ENCODE measurements at regions not wholly inside any gene's neighbourhood (a gene's known extent, or its start where the extent isn't known, plus 50 kb on each side); places are given as distances from the start of the nearest gene placed in this dataset.

DNA sequence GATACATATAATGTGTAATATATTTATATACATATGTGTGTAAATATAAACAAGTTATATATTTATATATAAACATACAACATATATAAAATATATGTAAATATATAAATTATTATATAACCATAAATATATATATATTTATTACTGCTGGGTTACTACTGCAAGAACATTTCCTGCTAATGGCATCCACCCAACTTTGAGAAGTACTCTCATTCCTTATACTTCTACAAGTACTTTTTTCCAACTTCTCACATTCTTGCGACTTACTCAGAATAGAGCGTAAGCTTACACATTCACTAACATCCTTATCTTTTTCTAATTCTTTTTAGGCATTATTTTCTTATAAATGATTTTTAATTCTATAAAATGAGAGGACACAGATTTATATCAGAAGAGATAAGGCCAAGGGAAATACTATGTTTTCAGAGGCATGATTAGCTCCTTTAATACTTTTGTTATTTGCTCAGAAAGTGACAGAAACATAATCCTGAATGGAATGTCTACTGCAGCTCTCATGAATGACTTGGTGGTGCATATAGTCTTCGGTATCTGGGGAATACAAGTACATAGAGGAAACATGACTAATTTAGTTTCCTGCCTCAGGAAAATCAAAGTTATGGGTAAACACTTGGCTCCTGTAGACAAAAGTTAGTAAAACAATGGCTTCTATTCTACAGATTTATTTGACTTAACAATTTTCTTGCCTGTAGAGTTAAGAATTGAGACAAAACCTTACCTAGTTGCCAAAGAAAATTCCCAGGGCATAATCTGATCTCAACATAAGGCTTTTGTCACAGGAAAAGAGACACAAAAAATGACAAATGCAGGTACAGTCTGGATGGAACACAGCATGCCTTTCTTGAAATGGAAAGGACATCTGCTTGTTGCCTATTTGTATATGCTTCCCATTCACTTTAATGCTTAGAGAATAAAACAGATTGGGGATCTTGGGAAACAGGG, 453.9 kb downstream of the SQOR start:
- TF ChIP-seq, protein P1, sequence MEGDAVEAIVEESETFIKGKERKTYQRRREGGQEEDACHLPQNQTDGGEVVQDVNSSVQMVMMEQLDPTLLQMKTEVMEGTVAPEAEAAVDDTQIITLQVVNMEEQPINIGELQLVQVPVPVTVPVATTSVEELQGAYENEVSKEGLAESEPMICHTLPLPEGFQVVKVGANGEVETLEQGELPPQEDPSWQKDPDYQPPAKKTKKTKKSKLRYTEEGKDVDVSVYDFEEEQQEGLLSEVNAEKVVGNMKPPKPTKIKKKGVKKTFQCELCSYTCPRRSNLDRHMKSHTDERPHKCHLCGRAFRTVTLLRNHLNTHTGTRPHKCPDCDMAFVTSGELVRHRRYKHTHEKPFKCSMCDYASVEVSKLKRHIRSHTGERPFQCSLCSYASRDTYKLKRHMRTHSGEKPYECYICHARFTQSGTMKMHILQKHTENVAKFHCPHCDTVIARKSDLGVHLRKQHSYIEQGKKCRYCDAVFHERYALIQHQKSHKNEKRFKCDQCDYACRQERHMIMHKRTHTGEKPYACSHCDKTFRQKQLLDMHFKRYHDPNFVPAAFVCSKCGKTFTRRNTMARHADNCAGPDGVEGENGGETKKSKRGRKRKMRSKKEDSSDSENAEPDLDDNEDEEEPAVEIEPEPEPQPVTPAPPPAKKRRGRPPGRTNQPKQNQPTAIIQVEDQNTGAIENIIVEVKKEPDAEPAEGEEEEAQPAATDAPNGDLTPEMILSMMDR (conservative IDR thresholded peaks at IDR 0.05 in 1 of 2, IDR thresholded peaks at IDR 0.05 in 1 of 2; ENCODE audit: extremely low read depth in 1 of 2, insufficient read depth in 1 of 2, low read depth in 1 of 2, low read length in 2 of 2), result no peak
- TF ChIP-seq EZH2 (IDR thresholded peaks at IDR 0.05; ENCODE audit: borderline replicate concordance, low read length), result no peak
